ENCODE measurements at regions not wholly inside any gene's neighbourhood (a gene's known extent, or its start where the extent isn't known, plus 50 kb on each side); places are given as distances from the start of the nearest gene placed in this dataset.

DNA sequence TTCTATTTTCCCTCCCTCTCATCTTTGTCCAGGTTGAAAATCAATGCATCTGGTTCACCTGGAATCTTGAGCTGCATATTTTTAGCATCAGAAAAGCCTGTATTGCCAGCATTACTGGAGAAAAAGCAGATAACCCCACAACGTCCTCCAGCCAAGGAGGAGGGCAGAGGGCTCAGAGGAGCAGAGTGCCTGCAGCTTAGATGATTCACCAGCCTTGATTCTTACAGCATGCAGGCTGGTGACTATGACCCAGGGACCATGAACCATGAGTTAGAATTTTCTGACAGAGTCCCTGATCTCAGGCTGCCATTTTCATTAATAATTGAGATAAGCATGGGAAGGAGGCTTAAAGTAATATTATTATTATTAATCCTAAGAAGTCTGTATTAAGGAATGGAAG is 278.2 kb downstream of the BRINP1 start:
- TF ChIP-seq, protein P1, sequence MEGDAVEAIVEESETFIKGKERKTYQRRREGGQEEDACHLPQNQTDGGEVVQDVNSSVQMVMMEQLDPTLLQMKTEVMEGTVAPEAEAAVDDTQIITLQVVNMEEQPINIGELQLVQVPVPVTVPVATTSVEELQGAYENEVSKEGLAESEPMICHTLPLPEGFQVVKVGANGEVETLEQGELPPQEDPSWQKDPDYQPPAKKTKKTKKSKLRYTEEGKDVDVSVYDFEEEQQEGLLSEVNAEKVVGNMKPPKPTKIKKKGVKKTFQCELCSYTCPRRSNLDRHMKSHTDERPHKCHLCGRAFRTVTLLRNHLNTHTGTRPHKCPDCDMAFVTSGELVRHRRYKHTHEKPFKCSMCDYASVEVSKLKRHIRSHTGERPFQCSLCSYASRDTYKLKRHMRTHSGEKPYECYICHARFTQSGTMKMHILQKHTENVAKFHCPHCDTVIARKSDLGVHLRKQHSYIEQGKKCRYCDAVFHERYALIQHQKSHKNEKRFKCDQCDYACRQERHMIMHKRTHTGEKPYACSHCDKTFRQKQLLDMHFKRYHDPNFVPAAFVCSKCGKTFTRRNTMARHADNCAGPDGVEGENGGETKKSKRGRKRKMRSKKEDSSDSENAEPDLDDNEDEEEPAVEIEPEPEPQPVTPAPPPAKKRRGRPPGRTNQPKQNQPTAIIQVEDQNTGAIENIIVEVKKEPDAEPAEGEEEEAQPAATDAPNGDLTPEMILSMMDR (IDR thresholded peaks at IDR 0.05; ENCODE audit: low read depth, low read length) = no peak
- no peak for TF ChIP-seq POLR2A (IDR thresholded peaks at IDR 0.05; ENCODE audit: extremely low read depth, insufficient read length)
